ENCODE measurements at regions not wholly inside any gene's neighbourhood (a gene's known extent, or its start where the extent isn't known, plus 50 kb on each side); places are given as distances from the start of the nearest gene placed in this dataset.

DNA sequence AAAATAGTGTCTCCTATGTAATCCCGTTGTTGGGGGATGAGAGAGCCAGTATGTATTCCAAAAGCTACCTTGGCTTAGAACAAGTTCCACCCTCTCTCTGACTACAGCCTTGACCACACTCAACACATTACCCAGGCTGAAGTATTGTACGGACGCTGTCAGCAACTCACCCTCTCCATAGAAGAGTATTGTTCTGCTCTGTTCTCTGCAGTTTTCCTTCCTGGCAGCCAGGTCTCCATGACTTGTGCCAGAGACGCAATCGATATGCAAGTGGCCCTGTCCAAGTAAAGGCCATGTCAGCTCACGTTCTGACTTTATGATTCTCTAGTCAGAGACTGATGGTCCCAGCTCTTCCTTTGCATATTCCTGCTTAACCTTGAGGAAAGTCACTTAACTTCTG lies 164.1 kb upstream of the SLCO3A1 start:
- Histone ChIP-seq H3K27ac (ENCODE audit: control insufficient read depth, insufficient read depth) (no peak overlapping the region), H3K36me3 (ENCODE audit: control insufficient read depth in 2 of 2, insufficient read depth in 2 of 2, low read length in 1 of 2) (no peaks in the 10 kb centered on the region), H3K4me1 (ENCODE audit: control insufficient read depth, insufficient read depth, low read length) (no peaks in the 10 kb centered on the region), H3K27me3 (replicated peaks in 1 of 2; ENCODE audit: control insufficient read depth in 2 of 2, insufficient read depth in 2 of 2, low read length in 1 of 2) (no peaks in the 10 kb centered on the region), H3K4me3 (no peak overlapping the region), H3K9me3 (replicated peaks; ENCODE audit: control insufficient read depth, insufficient read depth, low read length) (no peaks in the 10 kb centered on the region), H3K9ac (ENCODE audit: control insufficient read depth, insufficient read depth, low read length) (no peak overlapping the region), H3K4me2 (ENCODE audit: control insufficient read depth, insufficient read depth) (no peak overlapping the region), H4K20me1 (ENCODE audit: control insufficient read depth, insufficient read depth) (no peaks in the 10 kb centered on the region), H2AFZ (ENCODE audit: control insufficient read depth, low read depth, low read length) (no peak overlapping the region), H3K79me2 (ENCODE audit: control insufficient read depth, insufficient read depth, low read length) (no peaks in the 10 kb centered on the region)
- ChIA-PET SMC1A (ENCODE audit: uncharacterized antibody, unreplicated experiment) (no interaction called here), RAD21 (ENCODE audit: unreplicated experiment) (no interaction called here), CTCF (no interaction called here), POLR2A (no interaction called here)
- in situ Hi-C loops (cut with MboI) (no loop called here), intact Hi-C loops (cut with micrococcal nuclease; ENCODE audit: unreplicated experiment) (no loop called here)
- no peak for ATAC-seq
- FAIRE-seq: no peak
- BruUV-seq (replicated peaks): no TSS peak
- 39% methylated on average over 6 of the region's 6 CpGs for WGBS (ENCODE audit: insufficient coverage, insufficient replicate concordance, low lambda C conversion rate, missing lambda C conversion rate)
- DNase-seq (ENCODE audit: low read depth, low spot score): no peak
- no peak for TF ChIP-seq PRDM15 (CRISPR knock-in tag; IDR thresholded peaks at IDR 0.05)
- TF ChIP-seq RB1 (IDR thresholded peaks at IDR 0.05; ENCODE audit: borderline replicate concordance): no peak
- no peak for TF ChIP-seq HSF1 (IDR thresholded peaks at IDR 0.05; ENCODE audit: low read depth, low read length)
- no peak for TF ChIP-seq REST (IDR thresholded peaks at IDR 0.05; ENCODE audit: low read depth, low read length)
- TF ChIP-seq NFIC (IDR thresholded peaks at IDR 0.05; ENCODE audit: low read depth, low read length): no peak
- no peak for TF ChIP-seq ZBTB4 (CRISPR knock-in tag; IDR thresholded peaks at IDR 0.05)
- no peak for TF ChIP-seq SIN3A (IDR thresholded peaks at IDR 0.05; ENCODE audit: low read depth, low read length)
- TF ChIP-seq, protein P1, sequence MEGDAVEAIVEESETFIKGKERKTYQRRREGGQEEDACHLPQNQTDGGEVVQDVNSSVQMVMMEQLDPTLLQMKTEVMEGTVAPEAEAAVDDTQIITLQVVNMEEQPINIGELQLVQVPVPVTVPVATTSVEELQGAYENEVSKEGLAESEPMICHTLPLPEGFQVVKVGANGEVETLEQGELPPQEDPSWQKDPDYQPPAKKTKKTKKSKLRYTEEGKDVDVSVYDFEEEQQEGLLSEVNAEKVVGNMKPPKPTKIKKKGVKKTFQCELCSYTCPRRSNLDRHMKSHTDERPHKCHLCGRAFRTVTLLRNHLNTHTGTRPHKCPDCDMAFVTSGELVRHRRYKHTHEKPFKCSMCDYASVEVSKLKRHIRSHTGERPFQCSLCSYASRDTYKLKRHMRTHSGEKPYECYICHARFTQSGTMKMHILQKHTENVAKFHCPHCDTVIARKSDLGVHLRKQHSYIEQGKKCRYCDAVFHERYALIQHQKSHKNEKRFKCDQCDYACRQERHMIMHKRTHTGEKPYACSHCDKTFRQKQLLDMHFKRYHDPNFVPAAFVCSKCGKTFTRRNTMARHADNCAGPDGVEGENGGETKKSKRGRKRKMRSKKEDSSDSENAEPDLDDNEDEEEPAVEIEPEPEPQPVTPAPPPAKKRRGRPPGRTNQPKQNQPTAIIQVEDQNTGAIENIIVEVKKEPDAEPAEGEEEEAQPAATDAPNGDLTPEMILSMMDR (IDR thresholded peaks at IDR 0.05 in 2 of 3, conservative IDR thresholded peaks at IDR 0.05 in 1 of 3; ENCODE audit: control insufficient read depth in 2 of 3, extremely low read depth in 1 of 3, insufficient read depth in 1 of 3, low read depth in 3 of 3, low read length in 3 of 3): no peak
- no peak for TF ChIP-seq IKZF2 (IDR thresholded peaks at IDR 0.05)
- TF ChIP-seq RUNX3 (IDR thresholded peaks at IDR 0.05; ENCODE audit: low read length): no peak
